HepG2 (cell line): ENCODE measurements at regions not wholly inside any gene's neighbourhood (a gene's known extent, or its start where the extent isn't known, plus 50 kb on each side); places are given as distances from the start of the nearest gene placed in this dataset.

Experiments used
- BORCS8-MEF2B ChIP-seq: sonication (generic); formaldehyde crosslinking; IDR thresholded peaks from 2 replicates; pipeline ENCODE4 v1.8.0; 2022; ENCODE audit warnings: mild to moderate bottlenecking, missing genetic modification reagents
- CREM ChIP-seq, 2 experiments: sonication (generic) in 1 of 2; formaldehyde crosslinking in 1 of 2; IDR thresholded peaks; 2 replicates each; pipeline versions ENCODE4 v1.4.0 to v1.6.1; 2016 to 2020; ENCODE audit warnings: antibody characterized with exemption in 1 of 2, mild to moderate bottlenecking in 1 of 2, missing genetic modification reagents in 1 of 2
- MAFF ChIP-seq: IDR thresholded peaks from 2 replicates; pipeline ENCODE4 v1.6.1; 2011; ENCODE audit warnings: low read depth, low read length, improper control_type of control experiment
- NBN ChIP-seq: fragments of 450-650 bp; conservative IDR thresholded peaks from 2 replicates; pipeline ENCODE4 v1.6.1; 2017
- REL ChIP-seq: sonication (generic); formaldehyde crosslinking; conservative IDR thresholded peaks from 2 replicates; pipeline ENCODE4 v1.8.0; 2022; ENCODE audit warnings: mild to moderate bottlenecking, missing genetic modification reagents, moderate library complexity
- SP1 ChIP-seq, 2 experiments: fragments of 450-650 bp in 1 of 2; sonication (generic) in 1 of 2; formaldehyde crosslinking in 1 of 2; IDR thresholded peaks; 2 replicates each; pipeline versions ENCODE4 v1.4.0 to v1.6.1; 2016 to 2020; ENCODE audit warnings: missing genetic modification reagents in 1 of 2
- SRY ChIP-seq: sonication (generic); formaldehyde crosslinking; IDR thresholded peaks from 2 replicates; pipeline ENCODE4 v1.8.0; 2022; ENCODE audit warnings: mild to moderate bottlenecking, missing genetic modification reagents
- ZFP41 ChIP-seq: sonication (generic); formaldehyde crosslinking; IDR thresholded peaks from 2 replicates; pipeline ENCODE4 v1.4.0; 2020; ENCODE audit warnings: mild to moderate bottlenecking, missing genetic modification reagents, borderline replicate concordance
- ZIK1 ChIP-seq: sonication (generic); formaldehyde crosslinking; IDR thresholded peaks from 2 replicates; pipeline ENCODE4 v1.5.0; 2020; ENCODE audit warnings: mild to moderate bottlenecking, low read depth, missing genetic modification reagents, borderline replicate concordance
- ZNF512 ChIP-seq: sonication (generic); formaldehyde crosslinking; IDR thresholded peaks from 2 replicates; pipeline ENCODE4 v1.4.0; 2020; ENCODE audit warnings: mild to moderate bottlenecking, missing genetic modification reagents
- ZZZ3 ChIP-seq: sonication (generic); formaldehyde crosslinking; IDR thresholded peaks from 2 replicates; pipeline ENCODE4 v1.4.0; 2020; ENCODE audit warnings: missing genetic modification reagents, mild to moderate bottlenecking, borderline replicate concordance

- TF ChIP-seq SP1 (IDR thresholded peaks at IDR 0.05) (no peak), SP1 (CRISPR knock-in tag; IDR thresholded peaks at IDR 0.05) (no peak), MAFF (no peak), SRY (CRISPR knock-in tag) (no peak), ZZZ3 (no peak), NBN (no peak), ZNF512 (CRISPR knock-in tag) (no peak), BORCS8-MEF2B (CRISPR knock-in tag) (no peak), ZFP41 (CRISPR knock-in tag) (no peak), ZIK1 (CRISPR knock-in tag) (no peak), REL (CRISPR knock-in tag) (no peak), CREM (IDR thresholded peaks at IDR 0.05) (no peak), CREM (CRISPR knock-in tag; IDR thresholded peaks at IDR 0.05) (no peak)
These were observed 111.3 kb downstream of the FBXO4 start for GRCh38 chr5:42036379-42036778.
